SK-N-SH treated with all-trans-retinoic acid at 6 μM for 48 hours (cell line): ENCODE measurements at regions not wholly inside any gene's neighbourhood (a gene's known extent, or its start where the extent isn't known, plus 50 kb on each side); places are given as distances from the start of the nearest gene placed in this dataset.

Experiments
- ATAC-seq: fragments of 200-7000 bp; cut with Tn5 transposase; 3 replicates; pipeline ENCODE4 v1.9.1; 2020; ENCODE audit warnings: mild to moderate bottlenecking, moderate library complexity
- ARNTL ChIP-seq: fragments of 450-650 bp; formaldehyde crosslinking; IDR thresholded peaks from 2 replicates; pipeline ENCODE4 v1.5.0; 2020; ENCODE audit warnings: low read depth, mild to moderate bottlenecking, moderate library complexity, borderline replicate concordance
- BACH2 ChIP-seq: fragments of 250-450 bp; sonication (Bioruptor Pico); IDR thresholded peaks from 2 replicates; pipeline ENCODE4 v1.9.0; 2021; ENCODE audit warnings: mild to moderate bottlenecking, borderline replicate concordance
- CREB5 ChIP-seq: fragments of 250-450 bp; sonication (Bioruptor Pico); IDR thresholded peaks from 2 replicates; pipeline ENCODE4 v1.5.1; 2020; ENCODE audit warnings: low read depth, mild to moderate bottlenecking, moderate library complexity
- CSRNP3 ChIP-seq: fragments of 250-450 bp; sonication (Bioruptor Pico); IDR thresholded peaks from 2 replicates; pipeline ENCODE4 v1.5.1; 2021; ENCODE audit warnings: mild to moderate bottlenecking, moderate library complexity
- ESRRG ChIP-seq: fragments of 250-450 bp; sonication (Bioruptor Pico); IDR thresholded peaks from 2 replicates; pipeline ENCODE4 v1.6.1; 2021; ENCODE audit warnings: mild to moderate bottlenecking
- GLIS3 ChIP-seq: fragments of 250-450 bp; sonication (Bioruptor Pico); IDR thresholded peaks from 2 replicates; pipeline ENCODE4 v1.5.0; 2020; ENCODE audit warnings: mild to moderate bottlenecking, moderate library complexity
- ISL1 ChIP-seq: fragments of 250-450 bp; sonication (Bioruptor Pico); IDR thresholded peaks from 2 replicates; pipeline ENCODE4 v2.1.2; 2022; ENCODE audit warnings: mild to moderate bottlenecking, moderate library complexity
- OSR1 ChIP-seq: fragments of 250-450 bp; sonication (Bioruptor Pico); IDR thresholded peaks from 2 replicates; pipeline ENCODE4 v1.8.0; 2022; ENCODE audit warnings: moderate library complexity, mild to moderate bottlenecking, inconsistent platforms
- PATZ1 ChIP-seq: fragments of 250-450 bp; sonication (Bioruptor Pico); IDR thresholded peaks from 2 replicates; pipeline ENCODE4 v1.8.0; 2020; ENCODE audit warnings: mild to moderate bottlenecking, moderate library complexity, borderline replicate concordance
- POU6F1 ChIP-seq: fragments of 250-450 bp; sonication (Bioruptor Pico); IDR thresholded peaks from 2 replicates; pipeline ENCODE4 v1.8.0; 2021; ENCODE audit warnings: low read depth, mild to moderate bottlenecking, moderate library complexity, borderline replicate concordance
- PPARA ChIP-seq: fragments of 250-450 bp; sonication (Bioruptor Pico); IDR thresholded peaks from 2 replicates; pipeline ENCODE4 v1.5.0; 2020; ENCODE audit warnings: mild to moderate bottlenecking, borderline replicate concordance
- RARB ChIP-seq: fragments of 250-450 bp; sonication (Bioruptor Pico); IDR thresholded peaks from 2 replicates; pipeline ENCODE4 v1.8.0; 2021; ENCODE audit warnings: mild to moderate bottlenecking, moderate library complexity
- SNAI2 ChIP-seq: fragments of 250-450 bp; sonication (Bioruptor Pico); IDR thresholded peaks from 2 replicates; pipeline ENCODE4 v1.5.0; 2020; ENCODE audit warnings: mild to moderate bottlenecking, moderate library complexity
- TCF4 ChIP-seq: fragments of 250-450 bp; sonication (Bioruptor Pico); IDR thresholded peaks from 2 replicates; pipeline ENCODE4 v1.8.0; 2021; ENCODE audit warnings: mild to moderate bottlenecking, moderate library complexity, borderline replicate concordance
- TOX ChIP-seq: fragments of 250-450 bp; sonication (Bioruptor Pico); IDR thresholded peaks from 2 replicates; pipeline ENCODE4 v1.8.0; 2021; ENCODE audit warnings: mild to moderate bottlenecking, moderate library complexity, borderline replicate concordance
- TSHZ2 ChIP-seq: fragments of 250-450 bp; sonication (Bioruptor Pico); IDR thresholded peaks from 2 replicates; pipeline ENCODE4 v1.5.0; 2020; ENCODE audit warnings: mild to moderate bottlenecking, moderate library complexity
- ZC3H10 ChIP-seq: fragments of 250-450 bp; sonication (Bioruptor Pico); IDR thresholded peaks from 2 replicates; pipeline ENCODE4 v1.5.1; 2021; ENCODE audit warnings: mild to moderate bottlenecking, moderate library complexity
- ZFP3 ChIP-seq: fragments of 250-450 bp; sonication (Bioruptor Pico); IDR thresholded peaks from 2 replicates; pipeline ENCODE4 v1.5.0; 2020; ENCODE audit warnings: mild to moderate bottlenecking, moderate library complexity
- ZFP30 ChIP-seq: fragments of 450-650 bp; formaldehyde crosslinking; IDR thresholded peaks from 2 replicates; pipeline ENCODE4 v1.5.0; 2022; ENCODE audit warnings: mild to moderate bottlenecking, moderate library complexity
- ZNF565 ChIP-seq: fragments of 450-650 bp; formaldehyde crosslinking; conservative IDR thresholded peaks from 2 replicates; pipeline ENCODE4 v1.5.0; 2020; ENCODE audit warnings: low read depth, mild to moderate bottlenecking, moderate library complexity
- ZNF70 ChIP-seq: fragments of 450-650 bp; formaldehyde crosslinking; IDR thresholded peaks from 2 replicates; pipeline ENCODE4 v1.5.0; 2020; ENCODE audit warnings: mild to moderate bottlenecking, moderate library complexity
- ZNF8 ChIP-seq: fragments of 450-650 bp; formaldehyde crosslinking; IDR thresholded peaks from 2 replicates; pipeline ENCODE4 v1.5.0; 2020; ENCODE audit warnings: mild to moderate bottlenecking, moderate library complexity

GRCh38 chr2:41353060-41353459 is 694.8 kb upstream of the PKDCC start:
- no peak for TF ChIP-seq ZFP30 (CRISPR knock-in tag)
- no peak for TF ChIP-seq CREB5 (CRISPR knock-in tag)
- no peak for TF ChIP-seq PATZ1 (CRISPR knock-in tag)
- no peak for TF ChIP-seq TCF4
- no peak for TF ChIP-seq ZFP3 (CRISPR knock-in tag)
- TF ChIP-seq OSR1: no peak
- TF ChIP-seq ESRRG (CRISPR knock-in tag): no peak
- TF ChIP-seq ZNF8: no peak
- no peak for TF ChIP-seq GLIS3 (CRISPR knock-in tag)
- TF ChIP-seq BACH2 (CRISPR knock-in tag): no peak
- TF ChIP-seq ZNF70 (CRISPR knock-in tag): no peak
- TF ChIP-seq CSRNP3 (CRISPR knock-in tag): no peak
- no peak for TF ChIP-seq ISL1 (CRISPR knock-in tag)
- TF ChIP-seq ARNTL (CRISPR knock-in tag): no peak
- TF ChIP-seq PPARA (CRISPR knock-in tag): no peak
- TF ChIP-seq RARB (CRISPR knock-in tag): no peak
- TF ChIP-seq POU6F1: no peak
- TF ChIP-seq ZNF565: no peak
- no peak for TF ChIP-seq SNAI2 (CRISPR knock-in tag)
- no peak for TF ChIP-seq TOX (CRISPR knock-in tag)

GRCh38 chr2:41355794-41356193 is 692.0 kb upstream of the PKDCC start:
- no peak for ATAC-seq
- TF ChIP-seq ZNF565 (no peak), ISL1 (CRISPR knock-in tag) (no peak), ZC3H10 (CRISPR knock-in tag) (no peak), ZFP3 (CRISPR knock-in tag) (no peak), TSHZ2 (CRISPR knock-in tag) (no peak), CSRNP3 (CRISPR knock-in tag) (no peak), RARB (CRISPR knock-in tag) (no peak), CREB5 (CRISPR knock-in tag) (no peak), ZNF8 (no peak), OSR1 (no peak), ESRRG (CRISPR knock-in tag) (no peak), TCF4 (no peak), TOX (CRISPR knock-in tag) (no peak), PATZ1 (CRISPR knock-in tag) (no peak), POU6F1 (no peak)

More at GRCh38 chr2:41353060-41353459, 694.8 kb upstream of the PKDCC start:
- ATAC-seq: no peak
